HG03095 (cell line): ENCODE measurements at regions not wholly inside any gene's neighbourhood (a gene's known extent, or its start where the extent isn't known, plus 50 kb on each side); places are given as distances from the start of the nearest gene placed in this dataset.

Experiments used
- ATAC-seq: cut with Tn5 transposase; IDR thresholded peaks from one replicate; pipeline ENCODE4 v1.9.1; 2021; ENCODE audit warnings: moderate library complexity; ENCODE audit not compliant: unreplicated experiment

DNA sequence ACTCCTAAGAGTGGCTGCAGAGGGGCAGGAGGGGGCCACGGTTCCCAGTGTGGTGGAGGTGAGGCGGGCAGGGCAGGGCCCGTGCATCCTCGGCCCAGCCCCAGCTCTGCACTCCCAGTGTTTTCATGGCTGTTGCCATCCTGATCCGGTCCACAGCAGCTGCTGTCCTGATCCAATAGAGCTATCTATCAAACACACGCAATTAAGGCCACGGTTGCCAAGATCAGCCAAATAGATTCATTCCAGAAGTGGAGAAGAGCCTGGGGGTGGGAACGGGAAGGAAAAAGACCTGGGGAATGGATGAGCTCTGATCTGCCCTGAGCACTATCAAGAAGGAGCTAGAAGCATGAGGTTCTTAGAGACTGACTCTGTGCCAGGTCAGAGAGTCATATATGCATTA, 160.9 kb upstream of the SYT13 start:
- no peak for ATAC-seq

DNA sequence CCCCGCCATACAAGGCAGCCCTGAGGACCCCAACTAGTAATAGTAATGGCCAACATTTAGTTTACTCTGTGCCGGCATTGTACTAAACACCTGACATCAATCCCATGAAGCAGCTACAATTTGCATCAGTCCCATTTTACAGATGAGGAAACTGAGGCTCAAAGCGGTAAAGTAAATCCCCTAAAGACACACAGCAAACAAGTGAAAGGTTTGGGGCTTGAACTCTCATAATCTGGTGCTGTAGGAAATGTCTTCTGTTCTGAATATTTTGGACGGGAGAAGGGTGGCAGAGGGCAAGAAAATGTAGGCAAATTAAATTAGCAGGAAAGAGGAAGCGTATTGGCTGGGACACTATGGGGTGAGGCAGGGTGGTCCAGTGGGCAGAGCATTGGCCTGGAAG, 160.3 kb upstream of the SYT13 start:
- no peak for ATAC-seq

DNA sequence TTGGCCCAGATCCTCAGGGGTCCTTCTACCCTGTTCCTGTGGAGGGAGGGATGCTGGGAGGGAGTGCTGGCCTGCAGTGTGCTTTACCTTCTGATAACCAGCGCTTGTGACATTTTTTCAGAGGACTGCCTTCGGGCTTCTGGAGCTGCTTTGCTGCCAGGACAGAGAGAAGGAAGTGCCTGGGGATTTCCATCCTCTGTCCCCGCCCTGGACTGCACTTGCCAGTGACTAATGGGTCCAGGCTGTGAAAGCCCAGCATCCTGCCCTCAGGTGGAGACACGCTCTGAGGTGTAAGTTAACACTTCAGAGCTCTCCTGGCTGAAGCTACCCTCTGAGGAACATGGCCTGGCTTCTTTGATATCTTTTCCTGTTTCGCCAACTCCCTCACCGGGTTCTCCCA, 158.7 kb upstream of the SYT13 start:
- no peak for ATAC-seq

DNA sequence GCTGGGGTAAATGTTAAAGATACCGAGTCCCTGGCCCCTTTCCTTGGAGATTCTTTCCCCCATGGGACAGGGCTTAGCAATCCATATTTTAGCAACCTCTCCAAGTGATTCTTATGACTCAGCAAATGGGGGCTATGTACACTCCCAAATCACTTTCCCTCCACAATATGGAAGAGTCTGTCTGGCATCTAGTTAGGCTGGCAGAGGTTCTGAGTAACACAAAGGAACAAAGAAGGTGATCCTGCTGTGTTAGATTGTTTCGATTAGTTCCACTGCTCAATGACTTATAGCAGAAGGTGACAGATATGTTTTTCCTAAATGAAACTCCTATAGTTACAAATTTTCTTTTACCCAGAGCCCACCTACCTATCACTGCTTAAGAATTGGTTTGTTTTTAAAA, 154.0 kb upstream of the SYT13 start:
- no peak for ATAC-seq

DNA sequence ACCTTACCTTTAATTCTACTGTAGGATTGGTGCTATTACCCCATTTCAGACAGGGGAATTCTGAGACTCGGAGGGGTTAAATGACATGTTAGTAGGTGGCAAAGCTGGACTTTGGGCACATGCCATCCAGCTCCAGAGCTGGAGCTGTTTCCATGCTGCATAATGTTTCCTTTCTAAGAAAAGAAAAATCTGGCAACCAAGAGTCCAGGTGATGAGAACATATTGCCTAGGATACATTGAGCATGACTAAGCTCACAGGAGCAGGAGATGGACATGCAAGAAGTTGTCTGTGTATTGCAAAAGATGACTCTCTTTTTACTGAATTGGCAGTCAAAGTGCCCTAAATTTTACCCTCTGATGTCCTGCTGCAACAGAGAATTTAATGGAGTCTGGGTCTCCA, 150.8 kb upstream of the SYT13 start:
- no peak for ATAC-seq

DNA sequence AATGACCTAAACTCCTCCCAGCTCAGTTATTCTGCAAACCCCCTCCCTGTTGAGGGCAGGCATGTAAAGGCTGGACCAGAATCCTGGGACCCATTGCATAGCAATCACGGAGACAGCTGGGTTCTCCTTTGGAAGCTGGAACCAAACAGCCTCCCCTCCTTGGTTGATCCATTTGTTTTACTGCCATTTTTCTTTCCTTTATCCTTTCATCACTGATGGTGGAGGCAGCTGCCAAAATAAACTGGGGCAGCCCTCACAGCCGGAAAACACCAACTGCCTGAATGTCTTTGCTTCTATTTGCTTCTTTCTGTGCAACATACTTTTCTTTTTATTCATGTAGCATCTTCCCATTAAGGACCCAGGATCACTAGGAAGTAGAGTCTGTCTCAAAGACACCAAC, 150.0 kb upstream of the SYT13 start:
- ATAC-seq: no peak

DNA sequence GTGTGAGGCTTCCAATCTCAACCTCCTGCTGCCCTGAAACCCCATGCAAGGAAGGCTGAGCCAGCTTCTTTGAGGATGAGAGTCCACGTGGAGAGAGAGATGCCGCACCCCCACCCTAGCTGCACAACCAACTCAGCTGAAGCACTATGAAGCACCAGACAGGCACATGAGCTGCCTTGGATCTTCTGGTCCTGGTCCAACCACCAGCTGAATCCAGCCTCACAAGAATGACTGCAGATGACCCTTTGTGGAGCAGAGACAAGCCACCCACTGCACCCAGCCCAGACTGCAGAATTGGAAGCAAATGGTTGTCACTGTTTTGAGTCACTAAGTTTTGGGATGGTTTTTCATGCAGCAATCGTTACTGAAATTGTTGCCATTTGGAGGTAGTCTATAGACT, 149.6 kb upstream of the SYT13 start:
- ATAC-seq: no peak

DNA sequence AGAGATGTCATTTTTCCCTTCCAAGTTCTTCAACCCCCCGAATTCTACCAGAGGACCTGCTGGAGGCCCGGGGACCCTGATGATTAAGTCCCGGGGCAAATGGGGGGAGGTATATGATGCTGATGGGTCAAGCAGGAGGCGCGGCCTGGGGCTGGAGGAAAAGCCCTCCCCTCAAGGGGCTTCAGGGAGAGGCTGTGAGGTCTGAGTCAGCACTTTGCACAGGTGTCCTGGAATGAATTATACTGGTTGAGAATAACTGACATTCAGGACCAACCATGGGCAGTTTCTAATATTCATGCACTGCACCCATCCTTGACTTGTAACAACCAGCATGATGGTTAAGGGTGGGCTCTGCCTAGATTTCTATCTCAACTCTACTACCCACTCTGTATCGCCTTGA, 146.8 kb upstream of the SYT13 start:
- no peak for ATAC-seq

DNA sequence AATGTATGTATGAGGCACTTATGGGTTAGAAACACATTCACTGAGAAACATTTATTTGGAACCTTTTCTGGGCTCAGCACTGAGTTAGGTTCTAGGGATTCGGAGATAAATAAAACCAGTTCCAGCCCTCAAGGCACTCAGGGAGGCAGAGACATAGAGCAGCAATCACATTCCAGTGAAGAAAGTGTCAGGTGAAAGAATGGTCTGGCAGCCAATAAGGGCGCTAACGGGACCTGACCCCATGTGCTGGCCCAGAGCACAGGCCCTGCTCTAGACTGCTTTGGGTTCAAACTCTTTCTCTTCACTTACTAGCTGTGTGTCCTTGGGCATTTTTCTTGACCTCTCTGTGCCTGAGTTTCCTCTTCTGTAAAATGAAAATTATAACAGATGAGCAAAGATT, 146.0 kb upstream of the SYT13 start:
- no peak for ATAC-seq

DNA sequence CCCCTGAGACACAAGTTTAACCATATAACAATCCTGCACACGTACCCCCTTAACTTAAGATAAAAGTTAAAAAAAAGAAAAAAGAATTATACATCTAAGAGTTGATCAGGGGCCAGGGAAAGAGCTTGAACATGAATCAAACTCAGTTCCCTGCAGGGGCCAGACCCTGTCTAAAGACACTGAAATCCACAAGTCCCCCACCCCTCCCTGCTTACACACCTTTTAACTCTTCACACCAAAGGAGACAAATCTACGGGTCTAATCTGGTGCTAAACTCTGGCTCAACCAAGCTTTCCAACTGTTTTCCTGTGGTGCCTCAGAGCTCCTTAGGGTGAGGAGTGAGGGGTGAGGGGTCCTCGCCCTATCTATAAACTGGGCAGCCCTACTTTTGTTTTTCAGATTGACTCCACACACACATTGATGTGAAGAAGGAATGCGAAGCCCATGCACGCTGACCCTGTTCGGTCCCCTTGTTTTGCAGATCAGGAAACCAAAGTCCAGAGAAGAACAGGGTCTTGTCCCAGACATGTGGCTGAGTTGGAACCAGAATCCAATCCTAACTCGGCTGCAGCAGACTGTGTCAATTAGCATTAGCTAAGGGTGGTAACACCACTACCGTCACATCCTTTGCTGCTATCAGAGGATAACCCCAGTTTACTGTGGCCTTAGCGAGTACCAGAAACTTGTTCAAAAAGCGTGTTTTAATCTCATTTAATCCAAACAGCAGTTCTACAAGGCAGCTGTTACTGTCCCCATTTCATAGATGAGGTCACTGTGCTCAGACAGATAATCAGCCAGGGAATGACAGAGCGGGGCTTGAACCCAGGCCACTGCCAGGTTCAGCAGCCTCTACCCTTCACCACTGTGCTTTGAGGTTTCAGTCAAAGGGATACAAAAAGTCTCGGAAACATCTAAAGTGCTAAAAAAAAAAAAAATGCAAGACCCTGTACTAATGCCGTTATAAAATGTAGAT, 145.2 kb upstream of the SYT13 start:
- no peak for ATAC-seq

DNA sequence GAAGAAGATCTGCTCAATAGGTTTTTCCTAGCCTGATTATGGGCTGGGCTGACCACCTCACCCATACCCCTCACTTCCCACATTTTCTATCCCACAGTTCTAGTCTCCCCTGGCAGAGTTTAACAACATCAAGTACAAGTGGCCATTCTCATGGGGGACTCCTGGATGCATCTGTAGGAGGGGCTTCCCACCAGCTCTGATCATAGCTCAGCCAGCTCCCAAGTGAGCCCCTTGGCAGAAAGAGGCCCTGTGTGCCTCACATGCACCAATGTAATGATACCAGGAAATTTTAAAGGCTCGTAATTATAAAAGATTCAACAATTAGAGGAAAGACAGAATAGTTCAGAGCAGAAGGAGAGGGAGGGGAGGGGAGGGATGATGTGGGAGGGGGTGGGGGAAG, 144.2 kb upstream of the SYT13 start:
- ATAC-seq: no peak

DNA sequence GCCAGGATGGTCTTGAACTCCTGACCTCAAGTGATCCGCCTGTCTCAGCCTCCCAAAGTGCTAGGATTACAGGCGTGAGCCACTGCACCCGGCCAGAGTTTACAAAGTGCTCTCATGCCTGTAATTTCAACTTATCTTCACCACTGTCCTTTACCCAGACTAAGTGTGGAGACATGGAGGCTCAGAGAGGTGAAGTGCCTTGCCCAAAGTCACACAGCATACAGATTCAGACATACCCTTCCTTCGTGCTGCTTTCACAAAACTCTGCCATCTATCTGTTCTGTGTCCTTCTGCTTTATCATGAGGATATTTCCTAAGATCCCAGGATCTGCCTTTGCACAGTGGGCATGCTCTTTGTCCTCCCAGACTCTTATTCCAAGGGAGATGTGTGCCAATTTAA, 143.6 kb upstream of the SYT13 start:
- no peak for ATAC-seq

DNA sequence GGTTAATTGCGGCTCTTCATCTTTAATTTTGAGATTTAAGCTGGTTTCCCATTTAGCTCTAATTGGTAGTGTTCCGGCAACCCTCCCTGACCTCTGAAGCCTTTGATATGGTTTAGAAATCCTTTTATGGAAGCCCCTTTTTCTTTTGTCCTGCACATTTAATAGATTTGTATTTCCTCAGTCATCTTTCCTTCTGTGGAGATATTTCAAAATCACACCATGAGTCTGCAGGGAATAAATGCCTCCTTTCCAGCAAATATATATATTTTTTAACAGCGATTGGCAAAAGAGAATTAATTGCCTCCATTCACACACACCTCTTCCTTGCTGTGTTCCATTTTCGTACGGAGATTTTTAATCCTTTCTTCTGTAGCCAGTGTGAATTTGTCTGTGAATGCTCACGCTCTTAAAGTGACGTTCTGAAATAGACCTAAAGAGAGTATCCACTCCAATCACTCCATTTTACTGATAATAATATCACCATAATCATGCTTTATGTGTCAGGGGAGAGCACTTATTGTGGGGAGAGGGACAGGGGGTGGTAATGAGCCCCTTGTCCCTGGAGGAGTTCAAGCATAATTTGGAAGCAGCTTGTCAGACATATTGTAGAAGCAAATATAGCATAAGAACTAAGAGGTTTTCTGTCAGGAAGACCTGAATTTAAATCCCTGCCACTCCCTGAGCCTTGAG, 142.5 kb upstream of the SYT13 start:
- no peak for ATAC-seq

DNA sequence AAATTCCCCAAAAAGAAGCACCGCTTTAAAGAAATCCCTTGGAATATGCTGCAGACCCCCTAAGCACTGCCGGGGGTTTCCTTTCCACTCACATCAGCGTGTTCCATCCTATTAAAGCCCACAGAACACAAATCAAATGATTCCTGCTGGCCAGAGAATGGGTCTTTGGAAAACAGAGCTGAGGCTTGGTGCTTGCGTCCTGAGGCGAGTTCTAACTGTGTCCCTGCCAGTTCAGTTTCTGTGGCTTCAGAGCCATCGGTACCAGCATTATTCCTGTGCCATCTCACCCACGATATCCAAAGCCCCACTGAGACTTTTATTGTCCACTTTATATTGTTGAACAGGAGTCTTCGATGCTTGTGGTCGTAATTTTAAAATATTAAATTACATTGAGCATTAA, 142.0 kb upstream of the SYT13 start:
- no peak for ATAC-seq

DNA sequence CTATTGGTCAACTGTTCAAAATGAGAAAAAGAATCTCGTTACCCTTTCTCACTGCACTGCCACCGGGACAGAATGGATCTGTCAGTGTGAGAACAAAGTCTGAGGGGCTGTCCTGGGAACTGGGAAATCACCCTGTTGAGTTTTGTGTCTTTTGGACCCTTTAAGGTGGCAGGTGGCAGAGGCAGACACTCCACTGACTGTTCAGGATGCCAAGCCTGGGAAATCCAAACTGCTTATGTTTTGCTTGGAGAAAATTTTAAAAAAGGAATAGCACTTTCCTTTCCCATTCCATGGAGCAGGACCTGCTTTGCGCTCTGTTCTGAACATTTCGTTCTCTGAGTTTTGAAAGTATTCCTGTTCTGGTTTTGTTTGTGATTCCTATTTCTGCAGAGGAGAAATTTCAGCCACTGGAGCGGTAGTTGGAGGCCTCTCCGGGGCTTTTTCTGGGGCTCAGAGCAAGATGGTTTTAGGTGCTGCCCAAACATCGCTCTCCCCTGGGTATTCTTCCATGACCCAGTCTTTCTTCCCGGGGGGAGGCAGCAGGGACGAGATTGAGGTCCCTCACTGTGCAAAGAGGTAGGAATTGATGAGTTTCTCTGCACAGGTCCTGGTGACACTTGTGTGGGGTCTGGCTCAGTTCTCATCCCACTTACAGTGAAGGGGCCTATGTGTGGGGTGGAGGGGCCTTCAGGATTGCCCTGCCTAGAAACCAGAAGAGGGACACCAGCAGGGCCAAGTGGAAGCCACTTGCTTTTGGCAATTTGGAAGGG, 138.5 kb upstream of the SYT13 start:
- no peak for ATAC-seq

DNA sequence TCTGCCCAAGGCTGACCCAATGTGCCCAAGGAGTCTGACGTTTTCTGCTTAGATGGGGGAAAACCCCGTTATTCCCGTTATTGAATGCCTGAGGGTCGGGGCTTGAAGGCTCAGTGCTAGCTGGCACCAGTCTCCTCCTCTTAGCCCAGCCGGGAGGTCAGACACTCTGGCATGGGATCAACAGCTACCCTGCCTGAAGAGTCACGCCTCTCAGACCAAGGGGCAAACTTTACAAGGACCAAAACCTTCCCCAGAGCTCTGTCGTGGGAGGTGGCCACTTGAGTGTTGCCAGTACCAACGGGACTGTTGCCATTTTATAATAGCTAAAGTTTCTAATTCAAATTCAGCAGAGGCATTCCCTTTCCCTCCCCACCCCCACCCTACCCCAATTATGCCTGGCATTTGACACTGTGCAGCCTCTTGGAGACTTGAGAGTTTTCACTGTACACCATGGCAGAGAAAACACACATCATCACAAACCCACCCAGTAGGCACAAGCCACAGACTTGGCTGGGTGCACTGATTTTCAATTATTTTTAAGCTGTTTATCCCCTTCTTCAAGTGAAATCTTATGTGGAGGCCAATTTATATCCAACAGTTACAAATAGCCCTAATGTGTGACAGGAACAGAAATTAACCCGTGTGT, 137.5 kb upstream of the SYT13 start:
- no peak for ATAC-seq

DNA sequence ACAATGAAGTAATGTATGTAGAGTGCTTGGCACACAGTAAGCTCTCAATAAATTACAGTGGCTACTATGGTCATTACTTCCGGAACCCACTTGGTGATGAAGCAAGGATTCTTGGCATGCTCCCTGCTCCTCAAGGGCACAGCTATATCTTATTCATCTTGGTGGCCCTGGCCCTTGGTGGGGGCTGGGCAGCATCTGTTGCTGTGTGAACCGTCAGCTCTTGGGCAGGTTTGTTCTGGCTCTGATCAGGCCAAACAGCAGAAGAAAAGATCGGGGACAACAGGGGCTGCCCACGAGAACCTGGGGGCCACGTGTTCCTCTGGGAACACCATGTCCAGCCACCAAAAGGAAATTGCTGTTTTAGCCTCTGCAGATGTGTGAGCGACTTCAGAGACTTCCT, 136.9 kb upstream of the SYT13 start:
- no peak for ATAC-seq

DNA sequence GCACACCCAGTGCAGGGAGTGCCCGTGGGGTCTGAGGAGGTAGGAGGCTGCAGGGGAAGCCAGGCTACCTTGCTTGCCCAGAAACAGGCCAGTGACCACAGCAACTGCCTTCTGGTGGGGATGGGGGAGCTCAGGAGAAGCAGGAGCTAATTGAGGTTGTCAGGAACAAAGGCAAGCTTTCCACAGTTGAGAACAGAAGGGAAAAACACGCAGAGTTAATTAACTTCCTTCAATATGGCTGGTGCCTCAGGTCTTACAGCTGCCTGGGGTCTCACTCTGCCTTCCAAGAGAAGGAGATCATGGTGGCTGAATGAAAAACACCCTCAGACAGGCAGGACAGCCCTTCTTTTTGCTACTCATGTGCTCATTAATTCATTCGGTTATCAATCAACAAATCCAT, 127.9 kb upstream of the SYT13 start:
- no peak for ATAC-seq

DNA sequence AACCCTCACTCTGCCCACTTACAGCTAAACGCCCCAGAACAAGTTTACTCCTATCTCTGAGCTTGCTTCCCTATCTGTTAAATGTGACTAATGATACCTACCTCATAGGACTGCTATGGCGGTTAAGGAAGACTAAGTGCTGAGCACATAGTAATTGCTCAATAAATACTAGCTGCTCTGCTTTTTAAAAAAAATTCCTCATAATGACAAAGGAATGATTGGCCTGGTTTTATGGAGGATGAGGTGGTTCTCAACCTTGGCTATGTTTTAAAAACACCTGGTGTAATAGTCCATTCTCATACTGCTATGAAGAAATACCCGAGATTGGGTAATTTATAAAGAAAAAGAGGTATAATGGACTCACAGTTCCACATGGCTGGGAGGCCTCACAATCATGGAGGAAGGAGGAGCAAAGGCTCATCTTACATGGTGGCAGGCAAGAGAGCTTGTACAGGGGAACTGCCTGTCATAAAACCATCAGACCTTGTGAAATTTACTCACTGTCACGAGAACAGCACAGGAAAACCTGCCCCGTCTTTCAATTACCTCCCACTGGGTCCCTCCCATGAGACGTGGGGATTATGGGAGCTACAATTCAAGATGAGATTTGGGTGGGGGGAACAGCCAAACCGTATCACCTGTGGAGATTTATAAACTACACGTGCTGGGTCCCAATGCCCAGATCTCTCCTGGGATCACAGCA, 127.2 kb upstream of the SYT13 start:
- no peak for ATAC-seq

DNA sequence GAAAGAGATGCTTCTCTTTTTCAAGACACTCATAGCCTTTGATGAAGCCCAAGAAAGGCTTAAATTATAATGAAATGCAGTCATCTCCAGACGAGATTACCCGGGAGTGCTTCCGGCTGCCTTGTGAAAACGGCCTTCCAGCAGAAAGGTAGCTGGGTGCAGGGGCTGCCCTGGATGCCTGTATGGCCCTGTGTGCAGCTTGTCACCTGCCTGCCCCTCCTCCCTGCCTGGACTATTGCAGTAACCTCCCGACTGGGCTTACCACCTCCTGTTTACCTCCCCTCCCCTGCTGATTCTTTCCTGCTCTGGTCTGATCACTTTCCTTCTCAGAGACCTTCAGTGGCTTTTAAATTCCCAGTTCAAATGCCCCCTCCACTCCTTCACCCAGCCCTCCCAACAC, 126.4 kb upstream of the SYT13 start:
- ATAC-seq: no peak

DNA sequence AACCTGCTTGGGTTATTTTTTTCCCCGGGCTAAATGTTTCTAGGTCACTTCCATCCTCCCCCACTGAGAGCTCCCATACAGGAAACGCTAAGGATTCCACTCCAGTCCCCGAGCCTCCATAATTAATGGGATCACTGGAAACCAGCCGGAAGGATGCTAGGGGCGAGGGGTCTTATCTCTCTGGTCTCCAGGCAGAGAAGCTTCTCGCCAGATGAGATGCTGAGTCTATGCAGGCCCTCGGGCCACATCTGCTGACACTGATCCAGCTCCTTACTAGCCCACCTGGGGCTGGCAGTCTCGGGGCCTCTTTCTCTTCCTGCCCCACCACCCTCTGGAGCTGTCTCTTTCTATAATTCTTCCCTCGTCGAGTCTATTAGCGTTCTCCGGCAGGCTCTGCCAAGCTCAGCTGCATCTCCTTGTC, 125.9 kb upstream of the SYT13 start:
- ATAC-seq: no peak
